ENCODE measurements at regions not wholly inside any gene's neighbourhood (a gene's known extent, or its start where the extent isn't known, plus 50 kb on each side); places are given as distances from the start of the nearest gene placed in this dataset.
"Not testable (repeated sequence)": the region's sequence is repeated elsewhere in the genome, so short reads cannot be mapped to it uniquely, and the experiment has no call there.

DNA sequence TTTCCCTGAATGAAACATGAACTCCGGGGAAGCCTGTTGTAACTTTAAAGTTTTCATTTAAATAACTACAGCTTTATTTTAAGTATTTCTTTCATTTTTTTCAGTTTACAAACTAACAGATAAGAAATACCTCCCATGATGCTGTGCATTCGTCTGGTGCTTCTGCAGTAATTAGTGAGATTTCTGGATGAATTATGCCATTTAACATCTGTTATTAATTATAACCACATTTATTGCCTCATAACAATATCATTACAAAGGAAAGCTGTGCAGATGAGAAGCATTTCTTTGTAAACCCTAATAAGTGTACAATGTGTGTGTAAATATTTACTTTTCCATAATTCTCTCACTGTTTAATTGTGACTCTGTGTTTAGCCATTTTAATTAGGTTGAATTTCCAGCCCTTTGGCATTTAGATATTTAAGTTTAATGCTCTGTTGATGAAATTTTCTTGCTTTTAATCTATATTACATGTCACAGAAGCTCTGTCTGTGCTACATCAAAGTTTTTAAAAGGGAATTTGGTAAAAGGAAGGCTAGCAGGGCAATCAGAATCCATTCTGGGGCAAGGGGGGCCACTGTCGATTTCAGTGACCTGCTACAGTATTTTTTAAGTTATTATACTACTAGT lies 418.0 kb downstream of the SPATA31D1 start:
- DNase-seq, result no peak

DNA sequence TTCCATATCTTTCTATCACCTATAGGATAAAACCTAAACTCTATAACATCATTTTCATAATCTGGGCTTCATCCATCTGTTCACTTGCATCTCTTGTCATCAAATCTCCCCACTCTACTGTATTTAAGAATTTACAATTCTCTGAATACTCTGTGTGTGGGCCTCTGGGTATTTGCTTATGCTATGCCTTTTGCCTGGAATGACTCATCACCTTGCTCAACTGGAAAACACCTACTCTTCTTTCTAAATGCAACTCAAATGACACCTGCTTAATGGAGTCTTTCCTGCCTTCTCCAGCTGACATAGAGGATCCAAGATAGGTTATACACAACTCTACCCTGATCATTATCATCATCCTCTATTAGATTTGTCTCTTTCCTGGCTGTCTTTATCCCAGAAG lies 421.7 kb downstream of the SPATA31D1 start:
- DNase-seq, result peak; percentile 33

DNA sequence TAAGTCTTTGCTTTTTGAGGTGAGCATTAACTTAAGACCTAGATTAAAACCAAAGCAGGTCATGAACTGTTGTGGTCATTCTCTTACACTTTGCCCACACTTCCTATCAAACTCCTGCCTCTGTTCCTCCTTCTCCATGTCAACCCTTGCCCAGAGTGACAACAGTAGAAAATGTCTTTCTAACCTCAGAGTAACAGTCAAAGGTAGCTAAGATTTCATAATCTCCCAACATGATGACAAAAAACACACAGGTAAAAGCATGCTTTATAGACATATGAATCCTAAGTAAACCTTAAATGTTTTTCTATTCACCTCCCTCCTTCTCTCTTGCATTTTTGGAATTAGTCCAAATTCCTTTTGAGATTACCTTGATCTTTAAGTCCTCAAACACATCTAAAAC lies 422.3 kb downstream of the SPATA31D1 start:
- no peak for DNase-seq

DNA sequence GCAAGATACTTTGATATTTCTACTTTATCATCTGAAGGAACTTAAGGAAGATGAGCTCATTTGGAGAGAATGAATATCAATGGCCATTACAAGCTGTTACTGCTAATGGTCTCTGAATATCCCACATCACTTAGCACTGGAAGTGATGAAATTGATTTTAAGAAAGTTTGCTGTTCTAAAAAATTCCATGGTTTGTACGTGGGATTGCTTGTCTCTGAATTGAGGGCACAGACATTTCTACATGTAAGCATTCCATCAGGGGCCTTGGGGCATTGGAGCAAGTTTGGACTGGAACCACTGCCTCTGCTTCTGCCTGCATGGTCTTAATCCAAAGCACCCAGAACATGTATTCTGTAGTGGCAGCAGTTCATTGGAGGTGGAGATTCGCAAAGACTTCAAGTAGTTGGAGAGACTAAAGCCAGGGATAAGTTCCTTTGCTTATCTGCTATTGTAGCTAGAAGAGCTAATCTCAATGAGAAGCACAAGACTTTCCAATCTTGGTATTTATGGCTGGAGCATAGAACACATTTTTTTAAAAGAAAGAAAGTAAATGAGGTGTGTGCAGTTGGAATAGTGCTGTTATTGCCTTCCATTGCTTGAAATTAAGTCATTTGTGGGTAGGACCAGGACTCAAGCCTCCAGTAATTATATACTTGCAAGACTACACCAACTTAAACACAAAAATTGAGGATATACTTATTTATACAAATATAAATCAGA lies 424.2 kb downstream of the SPATA31D1 start:
- no peak for DNase-seq

DNA sequence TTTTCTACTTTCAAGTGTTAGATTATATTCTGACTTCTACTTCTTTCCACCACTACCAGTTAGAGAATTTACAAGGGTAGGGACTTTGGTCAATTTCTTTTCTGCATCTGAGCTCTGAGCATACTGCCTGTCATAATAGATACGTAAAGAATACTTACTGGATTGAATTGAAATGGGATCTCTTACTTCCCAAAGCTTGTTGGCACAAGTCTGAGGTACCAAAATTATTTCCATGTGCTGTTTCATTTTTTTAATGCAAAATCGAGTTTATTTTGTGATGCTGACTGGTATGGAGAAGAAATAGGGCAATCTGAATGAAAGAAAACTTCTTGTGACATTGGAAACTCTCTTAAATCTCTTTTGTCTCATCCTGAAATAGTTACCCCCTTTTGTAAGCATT lies 428.9 kb downstream of the SPATA31D1 start:
- DNase-seq, result no peak

DNA sequence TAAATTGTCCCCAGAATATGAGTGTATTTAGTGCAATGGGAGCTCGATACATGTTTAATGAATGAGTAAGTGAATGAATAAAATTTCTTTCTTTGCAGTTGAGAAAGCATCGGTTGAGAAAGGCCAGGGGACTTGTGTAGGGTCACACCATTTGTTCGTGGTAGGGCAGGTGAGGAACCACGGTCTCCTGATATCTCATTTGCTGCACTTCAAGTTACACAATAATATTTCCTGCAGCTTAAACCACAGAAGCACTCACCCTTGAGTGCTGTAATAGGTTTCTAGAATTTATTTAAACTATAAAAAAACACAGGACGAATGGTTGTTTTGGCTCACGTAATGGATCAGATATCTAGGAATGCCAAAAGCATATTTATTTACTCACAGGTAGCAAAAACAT lies 429.8 kb downstream of the SPATA31D1 start:
- DNase-seq, result no peak

DNA sequence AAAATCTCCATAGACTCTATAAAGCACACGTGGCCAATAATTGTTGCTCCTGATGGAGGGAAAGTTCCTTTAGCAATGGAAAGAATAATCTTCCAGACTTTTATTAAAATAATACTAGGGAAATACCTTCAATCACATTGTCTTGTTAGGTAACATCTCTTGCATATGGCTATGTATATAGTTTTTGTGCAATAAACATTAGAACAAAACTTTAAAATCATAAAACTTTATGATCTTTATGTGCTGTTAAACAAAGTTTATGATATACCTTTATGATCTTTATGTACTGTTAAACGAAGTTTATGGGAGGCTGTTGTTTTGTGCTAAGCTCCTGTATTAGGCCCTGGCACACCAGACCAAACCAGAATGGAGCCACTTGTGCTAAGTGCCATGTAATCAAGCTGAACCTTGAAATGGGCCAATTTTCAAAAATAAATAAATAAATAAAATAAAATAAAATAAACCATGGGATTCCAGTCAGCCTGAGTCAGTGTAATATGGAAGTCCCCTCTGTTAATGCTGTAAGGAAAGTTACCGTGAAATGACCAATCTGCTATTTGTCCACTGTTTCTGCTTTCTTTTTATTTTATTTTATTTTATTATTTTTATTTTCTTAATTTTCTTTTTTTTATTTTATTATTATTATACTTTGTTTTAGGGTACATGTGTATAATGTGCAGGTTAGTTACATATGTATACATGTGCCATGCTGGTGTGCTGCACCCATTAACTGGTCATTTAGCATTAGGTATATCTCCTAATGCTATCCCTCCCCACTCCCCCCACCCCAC lies 431.3 kb downstream of the SPATA31D1 start:
- no peak for DNase-seq

DNA sequence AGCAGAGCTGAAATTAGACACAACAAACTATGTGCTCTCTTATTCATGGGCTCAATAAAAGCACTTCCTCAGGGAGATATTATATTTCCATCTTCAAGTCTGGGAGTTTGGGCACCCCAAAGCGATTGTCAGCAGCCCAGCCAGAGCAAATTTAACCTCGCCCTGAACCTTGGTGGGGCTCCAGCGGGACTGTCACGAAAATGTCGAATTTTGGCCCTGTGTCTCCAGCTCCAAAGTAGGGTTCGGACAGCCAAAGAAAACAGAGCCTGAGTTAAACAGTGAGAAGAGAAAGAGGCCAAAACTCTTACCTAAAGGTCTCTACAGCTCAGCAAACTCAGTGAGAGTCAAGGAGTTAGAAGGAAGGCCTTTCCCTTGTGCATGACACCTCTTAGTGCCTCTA lies 432.9 kb downstream of the SPATA31D1 start:
- no peak for DNase-seq

DNA sequence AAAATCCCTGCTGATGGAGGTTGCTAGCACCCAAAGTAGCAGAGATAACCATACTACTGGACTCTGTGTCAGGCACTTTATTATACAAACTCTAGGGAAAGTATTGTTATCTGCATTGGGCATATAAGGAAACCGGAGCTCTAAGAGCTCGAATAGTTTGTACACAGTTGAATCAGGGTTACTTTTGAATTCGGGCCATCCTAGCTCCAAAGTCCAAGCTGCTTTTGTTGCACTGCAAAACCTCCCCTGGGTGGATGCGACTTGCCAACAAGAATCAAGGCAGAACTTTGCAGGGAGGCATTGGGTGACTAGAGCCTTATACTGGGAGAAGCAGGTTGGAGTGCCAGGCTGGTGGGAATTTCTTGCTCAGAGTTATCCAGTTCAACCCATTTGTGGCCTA lies 435.1 kb downstream of the SPATA31D1 start:
- DNase-seq, result no peak

DNA sequence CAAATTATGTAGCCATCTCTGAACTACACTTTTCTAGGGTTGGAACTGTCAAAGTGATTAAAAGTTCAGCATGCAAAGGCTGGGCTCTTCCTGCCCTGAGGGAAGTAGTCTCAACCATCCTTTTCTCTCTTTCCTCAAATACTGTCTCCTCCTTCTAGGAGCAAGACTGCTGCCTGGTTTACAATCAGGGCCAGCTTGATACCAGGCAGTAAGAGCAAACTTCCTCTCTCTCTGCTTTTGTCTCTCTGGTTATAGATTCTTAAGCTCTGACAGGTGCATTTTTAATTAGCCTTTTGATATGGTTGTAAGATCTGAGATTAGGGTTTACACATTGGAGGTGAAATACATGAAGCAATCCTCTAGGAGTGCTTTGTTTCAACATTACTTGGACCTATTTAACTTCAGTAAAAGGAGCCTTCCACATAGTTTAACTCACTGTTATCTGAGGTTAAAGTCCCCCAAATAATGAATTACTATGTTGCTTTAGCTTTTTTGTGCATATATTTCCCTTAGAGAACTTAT lies 436.1 kb downstream of the SPATA31D1 start:
- no peak for DNase-seq

DNA sequence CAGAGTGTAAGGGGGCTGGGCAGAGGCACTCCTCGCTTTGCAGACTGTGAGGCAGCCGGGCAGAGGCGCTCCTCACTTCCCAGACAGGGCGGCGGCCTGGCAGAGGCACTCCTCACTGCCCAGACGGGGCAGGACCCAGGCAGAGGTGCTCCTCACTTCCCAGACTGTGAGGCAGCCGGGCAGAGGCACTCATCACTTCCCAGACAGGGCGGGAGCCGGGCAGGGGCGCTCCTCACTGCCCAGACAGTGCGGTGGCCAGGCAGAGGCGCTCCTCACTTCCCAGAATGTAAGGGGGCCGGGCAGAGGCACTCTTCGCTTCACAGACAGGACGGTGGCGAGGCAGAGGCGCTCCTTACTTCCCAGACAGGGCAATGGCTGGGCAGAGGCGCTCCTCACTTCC lies 442.5 kb downstream of the SPATA31D1 start:
- no peak for DNase-seq

DNA sequence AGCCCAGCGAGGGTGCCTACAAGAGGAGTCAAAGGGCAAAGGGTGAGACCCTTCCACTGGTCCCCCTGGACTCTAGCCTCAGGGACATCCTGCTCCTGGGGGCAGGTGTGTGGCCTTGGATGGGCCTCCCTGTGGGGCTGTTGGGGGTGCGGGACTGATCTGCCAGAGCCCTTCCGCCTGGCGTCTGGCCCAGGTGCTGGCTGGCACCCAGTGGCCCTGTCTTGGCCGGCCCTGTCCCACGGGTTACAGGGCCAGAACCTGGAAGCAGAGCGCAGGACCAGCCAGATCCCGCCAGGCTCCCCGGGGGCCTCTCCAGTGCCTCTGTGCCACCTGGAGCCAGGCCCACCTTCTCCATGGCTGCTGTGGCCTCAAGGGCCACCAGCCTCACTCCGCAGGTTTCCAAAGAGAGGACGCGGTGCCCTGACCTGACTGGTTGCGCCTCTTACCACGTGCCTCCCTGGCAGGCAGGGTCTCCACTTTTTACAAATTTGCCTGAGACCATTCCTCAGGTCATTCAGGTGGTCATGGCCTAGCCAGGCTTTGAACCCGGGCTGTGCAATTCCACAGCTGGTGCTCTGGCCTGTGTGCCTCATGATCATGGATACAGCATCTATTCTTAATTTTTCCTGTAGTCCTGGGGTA lies 444.8 kb downstream of the SPATA31D1 start:
- DNase-seq, result not testable (repeated sequence)

DNA sequence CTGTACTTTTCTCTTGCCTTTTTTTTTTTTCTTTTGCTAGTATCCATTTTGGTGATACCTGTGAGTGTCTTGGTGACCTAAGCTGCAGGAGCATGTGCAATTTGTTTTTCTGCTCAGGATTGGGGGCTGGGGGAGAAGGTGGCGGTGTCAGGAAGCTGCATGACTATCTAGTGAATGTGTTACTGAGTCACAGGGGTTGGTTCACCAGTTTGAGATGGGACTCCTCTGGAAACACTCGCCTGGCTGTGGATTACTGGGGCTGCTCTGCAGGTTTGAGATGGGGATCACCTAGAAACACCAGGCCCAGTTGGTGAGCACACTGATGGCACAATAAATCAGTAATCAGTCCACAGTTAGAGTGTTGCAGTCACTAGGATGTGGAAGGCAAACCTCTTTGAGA lies 447.9 kb downstream of the SPATA31D1 start:
- DNase-seq, result no peak

DNA sequence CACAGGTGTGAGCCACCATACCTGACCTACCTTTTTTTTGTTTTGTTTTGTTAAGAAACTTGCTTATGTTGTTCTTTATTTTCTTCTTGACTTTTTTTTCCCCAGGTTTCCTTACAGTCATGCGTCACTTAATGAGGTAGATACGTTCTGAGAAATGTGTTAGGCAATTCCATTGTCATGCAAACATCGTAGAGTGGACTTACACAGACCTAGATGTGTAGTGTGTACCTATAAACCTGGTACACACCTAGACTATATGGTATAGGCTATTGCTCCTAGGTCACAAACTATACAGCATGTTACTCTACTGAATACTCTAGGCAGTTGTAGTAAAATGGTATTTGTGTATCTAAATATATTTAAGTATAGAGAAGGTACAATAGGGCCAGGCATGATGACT lies 448.6 kb downstream of the SPATA31D1 start:
- not testable (repeated sequence) for DNase-seq

DNA sequence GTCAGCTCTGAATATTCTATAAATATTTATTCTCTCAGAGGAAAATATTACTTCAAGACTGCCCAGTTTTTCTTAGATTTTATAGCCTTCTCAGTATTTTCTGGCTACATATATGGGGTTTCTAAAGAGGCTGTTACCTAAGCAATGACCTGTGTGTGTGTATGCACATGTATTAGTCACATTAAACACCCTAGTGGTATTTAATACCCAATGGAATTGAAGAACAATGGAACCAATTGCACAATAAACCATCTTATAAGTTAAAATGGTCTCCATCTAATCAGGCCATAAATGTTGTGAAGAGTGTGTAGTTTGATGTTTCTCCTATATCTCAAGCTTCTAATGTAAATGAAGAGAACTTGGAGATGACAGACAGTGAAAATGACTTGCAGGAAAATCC lies 450.0 kb downstream of the SPATA31D1 start:
- DNase-seq, result no peak

DNA sequence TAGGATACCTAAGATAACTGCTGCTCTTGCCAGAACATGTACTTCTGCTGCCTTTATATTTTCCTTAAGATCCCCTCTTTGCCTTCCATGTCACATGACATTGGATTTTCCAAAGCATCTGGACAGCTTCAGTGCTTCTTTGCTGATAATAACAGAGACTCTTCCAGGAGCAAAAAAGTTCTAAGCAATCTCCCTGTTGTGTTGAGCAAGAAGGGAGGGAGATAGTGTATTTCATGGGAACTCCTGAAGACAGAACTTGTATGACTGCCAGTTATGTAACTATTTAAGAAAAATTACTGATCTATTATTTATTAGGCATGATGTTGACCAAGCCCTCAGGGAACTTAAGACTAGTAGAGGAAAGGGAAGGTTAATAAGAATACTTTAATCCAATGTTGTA lies 454.7 kb downstream of the SPATA31D1 start:
- no peak for DNase-seq

DNA sequence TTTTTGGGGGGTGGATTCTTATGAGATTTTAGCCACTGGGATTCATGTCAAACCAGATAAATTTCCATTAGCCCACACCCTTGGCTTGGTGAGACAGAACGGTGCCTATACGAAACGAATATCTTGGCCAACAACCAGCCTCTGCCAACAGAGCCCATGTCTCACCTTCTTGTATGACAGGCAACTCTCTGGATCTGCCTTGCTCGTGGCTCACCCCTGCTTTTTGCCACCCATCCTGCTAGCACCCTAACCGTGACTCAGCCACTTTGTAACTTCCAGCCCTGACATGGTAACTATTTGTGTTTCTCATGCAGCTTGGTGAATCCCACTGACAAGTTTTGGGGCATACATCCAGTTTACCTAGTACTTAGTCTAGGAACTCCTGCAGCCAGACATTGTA lies 457.0 kb downstream of the SPATA31D1 start:
- DNase-seq, result no peak

DNA sequence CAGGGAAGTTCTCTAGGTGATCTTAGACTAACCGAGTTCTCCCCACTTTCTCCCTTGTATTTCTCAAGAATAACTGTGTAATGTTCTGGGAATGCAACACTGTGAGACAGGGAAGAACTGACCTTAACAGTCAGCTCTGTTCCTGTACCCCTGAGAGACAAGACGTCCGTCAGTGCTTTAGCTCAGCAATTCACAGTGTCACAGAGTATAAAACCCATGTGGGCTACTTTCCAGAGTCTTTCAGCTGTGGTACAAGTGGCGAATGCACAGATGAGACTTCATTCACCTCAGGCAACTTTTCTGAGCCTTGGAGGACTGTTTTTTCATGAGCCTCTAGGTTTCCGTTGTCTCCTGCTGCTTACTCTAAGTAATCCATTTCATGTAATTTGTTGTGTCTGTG lies 458.8 kb downstream of the SPATA31D1 start:
- DNase-seq, result no peak

DNA sequence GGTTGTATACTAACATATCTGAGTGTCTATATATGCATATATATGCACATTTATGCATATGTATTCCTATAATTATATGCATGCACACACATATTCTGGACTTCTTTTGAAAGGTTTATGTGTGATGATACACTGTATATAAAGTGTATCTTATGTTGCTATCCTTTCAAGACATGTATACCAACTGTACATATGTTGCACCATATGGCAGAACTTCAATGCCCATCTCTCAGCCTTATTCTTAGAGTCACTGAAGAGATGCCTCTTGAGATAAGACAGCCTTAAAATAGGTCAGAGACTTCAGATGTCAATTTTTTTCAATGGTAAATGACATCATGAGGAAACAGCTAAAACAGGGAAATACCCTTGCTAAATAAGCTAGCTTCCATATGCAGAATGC lies 461.4 kb downstream of the SPATA31D1 start:
- DNase-seq, result no peak

DNA sequence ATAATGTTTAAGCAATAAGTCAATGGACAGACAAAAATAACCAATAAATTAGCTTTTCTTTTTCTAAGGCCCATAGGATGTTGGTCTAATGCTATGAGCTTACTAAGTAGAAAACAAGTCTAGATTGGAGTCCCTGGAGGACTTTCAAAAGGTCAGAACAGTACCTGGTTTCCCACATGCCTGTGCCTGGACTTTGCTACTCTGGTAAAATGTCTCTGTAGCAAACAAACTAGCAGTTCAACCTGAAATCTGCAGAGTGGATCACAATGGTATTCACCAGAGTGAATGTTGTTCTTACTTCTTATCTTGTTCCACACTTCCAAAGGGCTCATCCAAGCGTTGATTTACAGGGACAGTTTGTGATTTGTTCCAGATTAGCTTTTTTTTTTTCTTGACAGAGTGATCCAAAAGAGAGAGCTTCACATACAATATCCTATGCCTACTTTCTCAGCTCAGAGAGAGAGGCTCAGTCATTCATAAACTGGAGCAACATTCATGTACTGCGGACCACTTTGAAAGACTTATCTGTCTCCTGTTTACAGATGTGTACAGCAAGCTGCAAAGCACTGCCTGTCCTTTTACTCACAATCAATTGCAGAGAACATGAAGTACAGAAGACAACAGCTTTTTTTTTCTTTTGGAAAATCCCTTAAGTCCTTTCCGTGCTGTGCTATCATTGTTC lies 466.1 kb downstream of the SPATA31D1 start:
- no peak for DNase-seq

DNA sequence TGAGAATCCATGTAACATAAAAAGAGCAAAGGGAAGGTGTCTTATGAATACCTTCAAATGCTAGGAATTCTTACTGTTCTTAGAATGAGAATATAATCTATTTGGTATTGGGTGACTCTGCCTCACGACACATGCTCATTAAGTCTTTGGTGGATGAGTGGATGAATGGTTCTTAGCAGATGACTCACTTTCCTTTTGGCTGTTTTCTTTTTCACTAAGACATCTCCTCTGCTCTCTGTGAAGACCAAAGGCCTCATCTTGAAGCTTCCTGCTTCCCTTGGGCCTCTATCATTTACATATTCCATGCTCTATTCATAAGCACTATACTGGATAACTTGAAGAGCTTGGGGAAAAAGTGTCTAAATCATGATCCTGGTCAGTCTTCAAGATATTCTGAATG lies 468.1 kb downstream of the SPATA31D1 start:
- DNase-seq, result no peak

DNA sequence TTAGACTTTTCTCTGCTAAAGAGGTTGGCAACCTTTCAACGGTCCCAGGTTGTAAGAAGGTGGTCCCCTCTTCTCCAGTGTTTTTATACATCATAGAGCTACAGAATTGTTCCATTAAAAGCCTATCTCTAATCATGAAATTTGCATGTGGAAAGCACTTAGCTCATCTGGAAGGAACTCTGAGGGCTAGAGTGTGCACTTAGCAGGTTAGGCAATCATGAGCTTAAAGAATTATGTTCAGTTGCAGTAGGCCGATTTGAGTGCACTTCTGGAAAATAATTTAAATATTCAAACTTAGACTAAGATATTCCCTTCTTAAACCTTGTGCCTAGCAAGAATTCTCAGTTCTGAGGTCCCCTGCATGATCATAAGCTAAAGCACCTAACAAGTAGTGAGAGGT lies 468.7 kb downstream of the SPATA31D1 start:
- DNase-seq, result no peak

DNA sequence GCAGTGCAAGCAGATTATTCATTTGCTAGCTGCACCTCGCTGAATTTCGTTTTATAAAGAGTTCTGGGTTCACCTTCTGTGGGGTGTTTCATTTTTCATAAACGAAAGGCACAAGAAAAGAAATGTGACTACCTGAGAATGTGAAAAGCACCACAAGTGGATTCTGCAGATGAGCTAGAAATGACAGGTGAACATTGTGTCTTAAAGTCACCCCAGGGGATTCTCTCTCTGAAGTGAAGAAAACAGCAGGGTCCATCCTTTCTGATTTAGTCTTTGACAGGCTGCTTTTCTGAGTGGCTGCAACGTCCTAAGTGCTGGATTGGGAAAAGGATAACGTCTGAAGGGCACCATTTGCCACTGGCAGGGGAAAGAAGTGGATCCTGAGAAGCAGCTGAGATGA lies 469.3 kb downstream of the SPATA31D1 start:
- no peak for DNase-seq
